ENCODE measurements at regions not wholly inside any gene's neighbourhood (a gene's known extent, or its start where the extent isn't known, plus 50 kb on each side); places are given as distances from the start of the nearest gene placed in this dataset.

DNA sequence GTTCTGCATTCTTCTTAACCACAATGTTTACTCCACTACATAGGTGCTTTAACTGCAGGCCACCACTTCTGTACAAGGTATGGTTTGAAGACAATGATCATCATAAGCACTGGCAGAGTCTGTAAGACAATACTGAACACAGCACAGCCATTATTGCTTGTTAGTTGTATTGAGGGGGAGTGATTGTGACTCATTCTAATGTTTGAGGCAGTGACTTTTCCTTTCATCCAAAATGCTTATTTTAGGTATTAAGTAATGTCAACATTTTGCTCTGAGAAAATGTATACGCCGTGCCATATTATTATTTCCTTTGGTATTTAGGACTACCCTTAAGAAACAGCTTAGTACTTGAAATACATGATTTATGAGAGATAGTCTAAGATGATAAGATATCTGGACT is 618.2 kb upstream of the ZNF717 start:
- no peak overlapping the region for H3K9ac ChIP-seq
- no peaks in the 10 kb centered on the region for H3K79me2 ChIP-seq (ENCODE audit: insufficient read depth, low read depth)
- H3K4me3 ChIP-seq (IDR thresholded peaks at IDR 0.05; ENCODE audit: insufficient read depth, low read depth, low read length): no peak overlapping the region
- H3K27me3 ChIP-seq (ENCODE audit: insufficient read depth, low read depth): no peaks in the 10 kb centered on the region
- TF ChIP-seq, protein P1, sequence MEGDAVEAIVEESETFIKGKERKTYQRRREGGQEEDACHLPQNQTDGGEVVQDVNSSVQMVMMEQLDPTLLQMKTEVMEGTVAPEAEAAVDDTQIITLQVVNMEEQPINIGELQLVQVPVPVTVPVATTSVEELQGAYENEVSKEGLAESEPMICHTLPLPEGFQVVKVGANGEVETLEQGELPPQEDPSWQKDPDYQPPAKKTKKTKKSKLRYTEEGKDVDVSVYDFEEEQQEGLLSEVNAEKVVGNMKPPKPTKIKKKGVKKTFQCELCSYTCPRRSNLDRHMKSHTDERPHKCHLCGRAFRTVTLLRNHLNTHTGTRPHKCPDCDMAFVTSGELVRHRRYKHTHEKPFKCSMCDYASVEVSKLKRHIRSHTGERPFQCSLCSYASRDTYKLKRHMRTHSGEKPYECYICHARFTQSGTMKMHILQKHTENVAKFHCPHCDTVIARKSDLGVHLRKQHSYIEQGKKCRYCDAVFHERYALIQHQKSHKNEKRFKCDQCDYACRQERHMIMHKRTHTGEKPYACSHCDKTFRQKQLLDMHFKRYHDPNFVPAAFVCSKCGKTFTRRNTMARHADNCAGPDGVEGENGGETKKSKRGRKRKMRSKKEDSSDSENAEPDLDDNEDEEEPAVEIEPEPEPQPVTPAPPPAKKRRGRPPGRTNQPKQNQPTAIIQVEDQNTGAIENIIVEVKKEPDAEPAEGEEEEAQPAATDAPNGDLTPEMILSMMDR (conservative IDR thresholded peaks at IDR 0.05; ENCODE audit: low read depth, low read length): no peak
- no peaks in the 10 kb centered on the region for H3K36me3 ChIP-seq (ENCODE audit: insufficient read depth)
- H3K27ac ChIP-seq: no peak overlapping the region
- H3K4me1 ChIP-seq (ENCODE audit: low read depth, poor library complexity, severe bottlenecking): no peaks in the 10 kb centered on the region
- no peak overlapping the region for H3K4me2 ChIP-seq
- H2AFZ ChIP-seq (ENCODE audit: low read depth): no peak overlapping the region
- H4K20me1 ChIP-seq (ENCODE audit: insufficient read depth): no peaks in the 10 kb centered on the region

DNA sequence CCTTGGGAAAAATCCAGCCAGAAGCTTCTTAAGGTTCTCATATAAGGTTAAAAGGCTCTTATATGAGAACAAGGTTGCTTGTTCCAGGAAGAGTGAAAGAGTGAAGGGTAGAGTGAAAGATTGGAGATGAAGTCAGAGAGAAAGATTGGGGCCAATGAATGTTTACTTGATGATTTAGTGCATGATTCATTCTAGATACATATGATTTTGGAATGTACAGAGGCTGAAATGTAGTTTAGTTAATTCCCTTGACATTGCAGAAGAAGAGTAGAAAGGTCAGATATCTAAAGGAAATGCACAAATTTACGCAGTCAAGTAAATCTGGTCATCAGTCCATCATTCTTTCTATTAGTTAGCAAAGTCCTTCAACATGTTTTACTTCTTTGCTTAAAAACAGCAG is 619.8 kb upstream of the ZNF717 start:
- Histone ChIP-seq H2AFZ (ENCODE audit: low read depth) (no peak overlapping the region), H3K4me2 (no peak overlapping the region)
- TF ChIP-seq, protein P1 (conservative IDR thresholded peaks at IDR 0.05; ENCODE audit: low read depth, low read length): no peak

DNA sequence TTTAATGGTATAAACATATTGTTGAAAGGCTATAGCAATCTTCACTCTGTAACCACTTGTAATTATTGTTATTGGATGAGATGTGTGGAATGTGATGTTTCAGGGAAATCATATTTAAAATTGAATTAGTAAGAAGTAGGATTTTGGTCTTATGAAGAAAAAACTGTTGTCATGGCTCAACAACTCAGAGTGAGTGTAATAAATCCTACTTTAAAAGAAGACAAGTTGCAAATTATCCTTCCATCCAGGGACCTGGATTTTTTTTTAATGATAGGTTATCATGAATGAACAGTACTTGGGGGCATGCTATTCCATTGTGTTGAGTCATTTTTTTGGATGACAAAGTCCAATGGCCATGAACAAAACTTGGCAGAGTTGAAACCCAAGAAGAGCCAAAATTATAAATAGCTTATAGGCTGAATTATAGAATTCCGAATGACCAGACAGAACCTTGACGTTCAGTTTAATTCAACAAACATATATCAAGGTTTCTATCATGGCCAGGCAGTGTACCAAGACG is 625.5 kb upstream of the ZNF717 start:
- Histone ChIP-seq H4K20me1 (ENCODE audit: insufficient read depth) (no peaks in the 10 kb centered on the region), H2AFZ (ENCODE audit: low read depth) (no peak overlapping the region), H3K4me1 (ENCODE audit: low read depth, poor library complexity, severe bottlenecking) (no peaks in the 10 kb centered on the region), H3K27ac (no peak overlapping the region), H3K27me3 (ENCODE audit: insufficient read depth, low read depth) (no peaks in the 10 kb centered on the region), H3K9ac (no peak overlapping the region), H3K4me2 (no peak overlapping the region), H3K79me2 (ENCODE audit: insufficient read depth, low read depth) (no peaks in the 10 kb centered on the region), H3K4me3 (IDR thresholded peaks at IDR 0.05; ENCODE audit: insufficient read depth, low read depth, low read length) (no peak overlapping the region), H3K36me3 (ENCODE audit: insufficient read depth) (no peaks in the 10 kb centered on the region)
- TF ChIP-seq, protein P1 (conservative IDR thresholded peaks at IDR 0.05; ENCODE audit: low read depth, low read length): no peak

More for the DNA sequence above, 619.8 kb upstream of the ZNF717 start:
- Histone ChIP-seq H3K27me3 (ENCODE audit: insufficient read depth, low read depth) (no peaks in the 10 kb centered on the region), H3K36me3 (ENCODE audit: insufficient read depth) (no peaks in the 10 kb centered on the region), H3K4me1 (ENCODE audit: low read depth, poor library complexity, severe bottlenecking) (no peaks in the 10 kb centered on the region), H3K9ac (no peak overlapping the region), H4K20me1 (ENCODE audit: insufficient read depth) (no peaks in the 10 kb centered on the region), H3K79me2 (ENCODE audit: insufficient read depth, low read depth) (no peaks in the 10 kb centered on the region), H3K27ac (no peak overlapping the region), H3K4me3 (IDR thresholded peaks at IDR 0.05; ENCODE audit: insufficient read depth, low read depth, low read length) (no peak overlapping the region)

DNA sequence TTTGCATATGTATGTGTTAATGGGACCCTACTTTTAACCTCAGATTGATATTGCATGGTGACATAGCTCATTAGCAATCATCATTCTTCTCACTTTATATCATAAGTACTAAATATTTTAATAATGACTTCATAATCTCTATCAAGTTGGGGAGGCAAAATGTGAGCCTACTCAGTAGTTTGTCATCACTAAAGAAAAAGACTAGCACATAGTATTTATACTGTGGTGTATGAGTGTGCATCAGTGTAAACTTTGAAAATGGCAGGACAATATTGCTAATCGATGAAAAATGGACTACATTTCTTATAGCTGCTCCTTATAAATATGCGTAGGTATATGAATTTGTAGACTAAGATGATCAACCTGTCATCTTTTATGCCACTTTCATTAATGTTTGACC is 624.5 kb upstream of the ROBO2 start:
- TF ChIP-seq, protein P1 (conservative IDR thresholded peaks at IDR 0.05; ENCODE audit: low read depth, low read length): no peak
- Histone ChIP-seq H3K27me3 (ENCODE audit: insufficient read depth, low read depth) (no peaks in the 10 kb centered on the region), H3K4me2 (no peak overlapping the region), H2AFZ (ENCODE audit: low read depth) (no peak overlapping the region), H3K9ac (no peak overlapping the region), H4K20me1 (ENCODE audit: insufficient read depth) (no peaks in the 10 kb centered on the region), H3K36me3 (ENCODE audit: insufficient read depth) (no peaks in the 10 kb centered on the region), H3K4me3 (IDR thresholded peaks at IDR 0.05; ENCODE audit: insufficient read depth, low read depth, low read length) (no peak overlapping the region), H3K27ac (no peak overlapping the region), H3K79me2 (ENCODE audit: insufficient read depth, low read depth) (no peaks in the 10 kb centered on the region), H3K4me1 (ENCODE audit: low read depth, poor library complexity, severe bottlenecking) (no peaks in the 10 kb centered on the region)
